H9 (cell line): ENCODE measurements at regions not wholly inside any gene's neighbourhood (a gene's known extent, or its start where the extent isn't known, plus 50 kb on each side); places are given as distances from the start of the nearest gene placed in this dataset.

Experiments used
- DNase-seq: peaks from one replicate; pipeline ENCODE4 v3.0.0-alpha.2; 2017
- H2AFZ ChIP-seq: one replicate; pipeline ENCODE4 v1.6.1; 2013; ENCODE audit warnings: mild to moderate bottlenecking, low read length, control low read depth, moderate library complexity
- H2AK5ac ChIP-seq: 2 replicates; pipeline ENCODE4 v1.6.1; 2013; ENCODE audit warnings: low read length, control low read depth, mixed read lengths; ENCODE audit not compliant: insufficient read length
- H2BK120ac ChIP-seq: one replicate; pipeline ENCODE4 v1.6.1; 2013; ENCODE audit warnings: low read depth, mild to moderate bottlenecking, low read length, control low read depth, inconsistent platforms; ENCODE audit not compliant: poor library complexity, severe bottlenecking
- H2BK12ac ChIP-seq: 2 replicates; pipeline ENCODE4 v1.6.1; 2013; ENCODE audit warnings: low read length, control low read depth, mixed read lengths, low read depth; ENCODE audit not compliant: insufficient read length
- H2BK15ac ChIP-seq: 2 replicates; pipeline ENCODE4 v1.6.1; 2013; ENCODE audit warnings: low read depth, low read length, control low read depth
- H2BK20ac ChIP-seq: one replicate; pipeline ENCODE4 v1.6.1; 2013; ENCODE audit warnings: low read depth, mild to moderate bottlenecking, low read length, control low read depth, inconsistent platforms; ENCODE audit not compliant: poor library complexity, severe bottlenecking
- H2BK5ac ChIP-seq: 2 replicates; pipeline ENCODE4 v1.6.1; 2013; ENCODE audit warnings: low read length, control low read depth, mixed read lengths; ENCODE audit not compliant: insufficient read length
- H3K14ac ChIP-seq: 2 replicates; pipeline ENCODE4 v1.6.1; 2013; ENCODE audit warnings: low read length, control low read depth; ENCODE audit not compliant: insufficient read depth
- H3K18ac ChIP-seq: 2 replicates; pipeline ENCODE4 v1.6.1; 2013; ENCODE audit warnings: low read depth, mild to moderate bottlenecking, mixed read lengths, low read length, control low read depth; ENCODE audit not compliant: insufficient read length
- H3K23ac ChIP-seq: 2 replicates; pipeline ENCODE4 v1.6.1; 2013; ENCODE audit warnings: low read length, control low read depth, mixed read lengths, low read depth; ENCODE audit not compliant: insufficient read length
- H3K23me2 ChIP-seq: 2 replicates; pipeline ENCODE4 v1.6.1; 2013; ENCODE audit warnings: low read depth, mild to moderate bottlenecking, mixed read lengths, low read length, control low read depth; ENCODE audit not compliant: insufficient read length, poor library complexity, severe bottlenecking
- H3K27ac ChIP-seq: 2 replicates; pipeline ENCODE4 v1.5.1; 2013; ENCODE audit warnings: low read length, control low read depth, mixed read lengths, low read depth; ENCODE audit not compliant: insufficient read length
- H3K27me3 ChIP-seq: 2 replicates; pipeline ENCODE4 v1.6.1; 2013; ENCODE audit warnings: low read length, control low read depth, inconsistent platforms; ENCODE audit not compliant: insufficient read depth
- H3K4ac ChIP-seq: 2 replicates; pipeline ENCODE4 v1.6.1; 2013; ENCODE audit warnings: low read depth, mild to moderate bottlenecking, control low read depth, inconsistent platforms, low read length, moderate library complexity
- H3K4me1 ChIP-seq: 2 replicates; pipeline ENCODE4 v1.6.1; 2013; ENCODE audit warnings: low read length, control low read depth, inconsistent platforms; ENCODE audit not compliant: insufficient read depth
- H3K4me2 ChIP-seq: 2 replicates; pipeline ENCODE4 v1.6.1; 2013; ENCODE audit warnings: low read length, control low read depth, mixed read lengths; ENCODE audit not compliant: insufficient read length, insufficient read depth
- H3K56ac ChIP-seq: 2 replicates; pipeline ENCODE4 v1.6.1; 2013; ENCODE audit warnings: low read depth, mild to moderate bottlenecking, mixed read lengths, low read length, control low read depth; ENCODE audit not compliant: insufficient read length
- H3K79me1 ChIP-seq: 2 replicates; pipeline ENCODE4 v1.6.1; 2013; ENCODE audit warnings: low read depth, mild to moderate bottlenecking, moderate library complexity, low read length, control low read depth, inconsistent platforms; ENCODE audit not compliant: insufficient read depth, poor library complexity, severe bottlenecking
- H3K79me2 ChIP-seq: 2 replicates; pipeline ENCODE4 v1.6.1; 2013; ENCODE audit warnings: low read length, control low read depth, inconsistent platforms; ENCODE audit not compliant: insufficient read depth
- H3K9ac ChIP-seq: 2 replicates; pipeline ENCODE4 v1.6.1; 2013; ENCODE audit warnings: low read length, control low read depth, mixed read lengths; ENCODE audit not compliant: insufficient read length; ENCODE audit errors: extremely low read depth
- H3K9me3 ChIP-seq: one replicate; pipeline ENCODE4 v1.6.1; 2013; ENCODE audit warnings: low read depth, low read length, inconsistent platforms; ENCODE audit not compliant: control insufficient read depth
- H3T11ph ChIP-seq: one replicate; pipeline ENCODE4 v1.6.1; 2013; ENCODE audit warnings: mild to moderate bottlenecking, low read length, control low read depth, inconsistent platforms
- H4K20me1 ChIP-seq: one replicate; pipeline ENCODE4 v1.6.1; 2013; ENCODE audit not compliant: control insufficient read depth, insufficient read length, insufficient read depth
- H4K5ac ChIP-seq: 2 replicates; pipeline ENCODE4 v1.6.1; 2013; ENCODE audit warnings: low read depth, mild to moderate bottlenecking, mixed read lengths, low read length, control low read depth; ENCODE audit not compliant: insufficient read length
- H4K8ac ChIP-seq: replicated peaks from 2 replicates; pipeline ENCODE4 v1.6.1; 2013; ENCODE audit warnings: low read length, control low read depth, mixed read lengths, low read depth; ENCODE audit not compliant: insufficient read length
- H4K91ac ChIP-seq: 2 replicates; pipeline ENCODE4 v1.6.1; 2013; ENCODE audit warnings: low read depth, mild to moderate bottlenecking, moderate library complexity, mixed read lengths, low read length, control low read depth; ENCODE audit not compliant: insufficient read length
- H3K27ac Mint-ChIP-seq, 3 experiments: 2 replicates in 2 of 3; 3 replicates in 1 of 3; pipeline ENCODE4 v1.8.0; 2020 to 2021; ENCODE audit warnings: mixed read lengths in 3 of 3, mild to moderate bottlenecking in 1 of 3, moderate library complexity in 1 of 3
- H3K27me3 Mint-ChIP-seq: 2 replicates; pipeline ENCODE4 v1.8.0; 2021; ENCODE audit warnings: low read depth, mild to moderate bottlenecking, moderate library complexity, mixed read lengths
- H3K36me3 Mint-ChIP-seq, 3 experiments: 2 replicates in 2 of 3; 3 replicates in 1 of 3; pipeline ENCODE4 v1.8.0; 2020 to 2021; ENCODE audit warnings: low read depth in 3 of 3, mixed read lengths in 3 of 3; ENCODE audit not compliant: insufficient read depth in 1 of 3
- H3K4me1 Mint-ChIP-seq, 2 experiments: 2 replicates each; pipeline ENCODE4 v1.8.0; 2020; ENCODE audit warnings: mixed read lengths in 2 of 2
- H3K4me3 Mint-ChIP-seq, 2 experiments: 2 replicates in 1 of 2; 3 replicates in 1 of 2; pipeline ENCODE4 v1.8.0; 2020 to 2021; ENCODE audit warnings: mild to moderate bottlenecking in 2 of 2, mixed read lengths in 2 of 2, moderate library complexity in 1 of 2
- H3K9me3 Mint-ChIP-seq, 2 experiments: 2 replicates in 1 of 2; 3 replicates in 1 of 2; pipeline ENCODE4 v1.8.0; 2020; ENCODE audit warnings: mild to moderate bottlenecking in 2 of 2, mixed read lengths in 2 of 2, moderate library complexity in 1 of 2
- WGBS: extraction: QIAGEN DNeasy Blood & Tissue Kit; methylation state at CpG from one replicate; pipeline ENCODE4 v1.1.7; 2013; ENCODE audit warnings: missing lambda C conversion rate, low lambda C conversion rate, mixed read lengths; ENCODE audit not compliant: insufficient read length; ENCODE audit errors: extremely low coverage; 5-methylcytosine and 5-hydroxymethylcytosine counted together
- TF ChIP-seq, protein P1 (sequence below): fragments of 200-600 bp; sonication (generic); conservative IDR thresholded peaks from 3 replicates; pipeline ENCODE4 v1.8.0; 2021; ENCODE audit warnings: antibody characterized with exemption, mild to moderate bottlenecking

GRCh38 chr21:25457411-25457810 is 149.9 kb downstream of the MRPL39 start:
- Mint-ChIP-seq H3K36me3 (no peaks in the 10 kb centered on the region; a peak in 1 of 7 replicates), H3K4me1 (no peaks in the 10 kb centered on the region), H3K4me3 (no peak overlapping the region), H3K27me3 (no peaks in the 10 kb centered on the region; the same call in 1 of the 2 replicates), H3K9me3 (peaks cover 0 to 4% of the 10 kb centered on the region in 2 experiments; a peak in 1 of 5 replicates), H3K27ac (no peak overlapping the region)
- Histone ChIP-seq H3K23me2 (no peaks in the 10 kb centered on the region), H2BK5ac (no peak overlapping the region), H2BK15ac (no peak overlapping the region), H2BK20ac (no peak overlapping the region), H4K5ac (no peak overlapping the region), H3K79me1 (no peaks in the 10 kb centered on the region), H3K4me2 (no peak overlapping the region), H3K4ac (no peak overlapping the region), H3K27me3 (no peaks in the 10 kb centered on the region), H3K23ac (no peak overlapping the region), H4K8ac (no peak overlapping the region), H3K18ac (no peak overlapping the region), H4K20me1 (no peaks in the 10 kb centered on the region), H3K9ac (no peak overlapping the region), H2BK120ac (no peak overlapping the region), H3K79me2 (no peaks in the 10 kb centered on the region), H3T11ph (no peak overlapping the region), H2BK12ac (no peak overlapping the region), H3K14ac (no peak overlapping the region), H2AK5ac (no peak overlapping the region), H3K27ac (no peak overlapping the region), H4K91ac (no peak overlapping the region), H3K56ac (no peak overlapping the region), H3K9me3 (no peaks in the 10 kb centered on the region), H3K4me1 (no peaks in the 10 kb centered on the region), H2AFZ (no peak overlapping the region)
- DNase-seq: no peak
- no CpG with 5 or more reads among the region's 1 CpG for WGBS
- TF ChIP-seq, protein P1, sequence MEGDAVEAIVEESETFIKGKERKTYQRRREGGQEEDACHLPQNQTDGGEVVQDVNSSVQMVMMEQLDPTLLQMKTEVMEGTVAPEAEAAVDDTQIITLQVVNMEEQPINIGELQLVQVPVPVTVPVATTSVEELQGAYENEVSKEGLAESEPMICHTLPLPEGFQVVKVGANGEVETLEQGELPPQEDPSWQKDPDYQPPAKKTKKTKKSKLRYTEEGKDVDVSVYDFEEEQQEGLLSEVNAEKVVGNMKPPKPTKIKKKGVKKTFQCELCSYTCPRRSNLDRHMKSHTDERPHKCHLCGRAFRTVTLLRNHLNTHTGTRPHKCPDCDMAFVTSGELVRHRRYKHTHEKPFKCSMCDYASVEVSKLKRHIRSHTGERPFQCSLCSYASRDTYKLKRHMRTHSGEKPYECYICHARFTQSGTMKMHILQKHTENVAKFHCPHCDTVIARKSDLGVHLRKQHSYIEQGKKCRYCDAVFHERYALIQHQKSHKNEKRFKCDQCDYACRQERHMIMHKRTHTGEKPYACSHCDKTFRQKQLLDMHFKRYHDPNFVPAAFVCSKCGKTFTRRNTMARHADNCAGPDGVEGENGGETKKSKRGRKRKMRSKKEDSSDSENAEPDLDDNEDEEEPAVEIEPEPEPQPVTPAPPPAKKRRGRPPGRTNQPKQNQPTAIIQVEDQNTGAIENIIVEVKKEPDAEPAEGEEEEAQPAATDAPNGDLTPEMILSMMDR: no peak
